22Rv1 (cell line): ENCODE measurements at regions not wholly inside any gene's neighbourhood (a gene's known extent, or its start where the extent isn't known, plus 50 kb on each side); places are given as distances from the start of the nearest gene placed in this dataset.

Experiments
- ZFX ChIP-seq: fragments of 450-650 bp; IDR thresholded peaks from 2 replicates; pipeline ENCODE4 v1.6.1; 2017; ENCODE audit warnings: antibody characterized with exemption, borderline replicate concordance
- TF ChIP-seq, protein P1 (sequence below): fragments of 450-650 bp; IDR thresholded peaks from 2 replicates; pipeline ENCODE4 v1.5.1; 2017; ENCODE audit warnings: mild to moderate bottlenecking

GRCh38 chr10:94075506-94075905, 81.8 kb downstream of the PLCE1 start:
- TF ChIP-seq, protein P1, sequence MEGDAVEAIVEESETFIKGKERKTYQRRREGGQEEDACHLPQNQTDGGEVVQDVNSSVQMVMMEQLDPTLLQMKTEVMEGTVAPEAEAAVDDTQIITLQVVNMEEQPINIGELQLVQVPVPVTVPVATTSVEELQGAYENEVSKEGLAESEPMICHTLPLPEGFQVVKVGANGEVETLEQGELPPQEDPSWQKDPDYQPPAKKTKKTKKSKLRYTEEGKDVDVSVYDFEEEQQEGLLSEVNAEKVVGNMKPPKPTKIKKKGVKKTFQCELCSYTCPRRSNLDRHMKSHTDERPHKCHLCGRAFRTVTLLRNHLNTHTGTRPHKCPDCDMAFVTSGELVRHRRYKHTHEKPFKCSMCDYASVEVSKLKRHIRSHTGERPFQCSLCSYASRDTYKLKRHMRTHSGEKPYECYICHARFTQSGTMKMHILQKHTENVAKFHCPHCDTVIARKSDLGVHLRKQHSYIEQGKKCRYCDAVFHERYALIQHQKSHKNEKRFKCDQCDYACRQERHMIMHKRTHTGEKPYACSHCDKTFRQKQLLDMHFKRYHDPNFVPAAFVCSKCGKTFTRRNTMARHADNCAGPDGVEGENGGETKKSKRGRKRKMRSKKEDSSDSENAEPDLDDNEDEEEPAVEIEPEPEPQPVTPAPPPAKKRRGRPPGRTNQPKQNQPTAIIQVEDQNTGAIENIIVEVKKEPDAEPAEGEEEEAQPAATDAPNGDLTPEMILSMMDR, result no peak
- no peak for TF ChIP-seq ZFX
